Retina (tissue), 1 donor: ENCODE measurements at regions not wholly inside any gene's neighbourhood (a gene's known extent, or its start where the extent isn't known, plus 50 kb on each side); places are given as distances from the start of the nearest gene placed in this dataset.
"Not testable (repeated sequence)": the region's sequence is repeated elsewhere in the genome, so short reads cannot be mapped to it uniquely, and the experiment has no call there.

Source experiments
- DNase-seq: peaks from one replicate; pipeline ENCODE4 v3.0.0-alpha.2; 2016

GRCh38 chr2:167334146-167334742 lies 446.0 kb downstream of the XIRP2 start:
- no peak for DNase-seq

GRCh38 chr2:167333245-167333644 lies 445.0 kb downstream of the XIRP2 start:
- DNase-seq: peak; percentile 18

DNA sequence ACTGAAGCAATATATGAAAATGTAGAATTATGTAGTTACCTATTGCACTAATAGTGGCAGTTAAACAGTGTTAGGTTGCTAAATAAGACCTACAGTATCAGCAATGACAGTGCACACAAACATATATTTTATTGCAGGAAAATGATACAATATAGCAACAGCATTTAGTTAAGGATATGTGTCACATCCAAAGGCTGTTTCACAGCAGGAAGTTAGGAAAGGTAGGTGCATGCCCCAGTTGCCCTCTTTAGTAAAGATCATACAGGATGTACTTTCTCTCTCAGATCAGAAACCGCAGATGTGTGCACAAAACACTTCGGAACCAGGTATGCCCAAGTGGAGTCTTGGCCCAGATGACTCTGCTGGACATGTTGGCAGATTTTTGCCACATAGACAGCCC lies 444.1 kb downstream of the XIRP2 start:
- no peak for DNase-seq

- peak; percentile 34 for DNase-seq
These were observed 443.5 kb downstream of the XIRP2 start for GRCh38 chr2:167331636-167332232.

GRCh38 chr2:167328808-167329207 lies 440.5 kb downstream of the XIRP2 start:
- not testable (repeated sequence) for DNase-seq

DNA sequence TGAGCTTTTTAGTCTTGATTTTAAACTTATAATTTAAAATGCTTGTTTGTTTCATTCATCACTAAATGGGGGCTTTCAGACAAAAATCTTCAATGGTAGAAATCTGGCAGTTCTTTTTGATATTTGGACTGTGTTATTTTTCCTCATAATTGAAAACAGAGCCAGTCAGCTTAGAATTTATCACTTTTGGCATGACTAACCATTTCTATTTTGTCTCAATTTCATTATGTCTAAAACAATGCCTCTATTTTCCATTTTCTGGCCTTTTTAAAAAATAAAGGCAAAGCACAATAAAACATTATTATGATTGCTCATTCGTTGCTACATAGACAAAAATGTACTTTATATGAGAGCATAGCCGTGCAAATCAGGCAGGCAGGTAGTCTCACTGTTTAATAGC lies 434.5 kb downstream of the XIRP2 start:
- DNase-seq: no peak

DNA sequence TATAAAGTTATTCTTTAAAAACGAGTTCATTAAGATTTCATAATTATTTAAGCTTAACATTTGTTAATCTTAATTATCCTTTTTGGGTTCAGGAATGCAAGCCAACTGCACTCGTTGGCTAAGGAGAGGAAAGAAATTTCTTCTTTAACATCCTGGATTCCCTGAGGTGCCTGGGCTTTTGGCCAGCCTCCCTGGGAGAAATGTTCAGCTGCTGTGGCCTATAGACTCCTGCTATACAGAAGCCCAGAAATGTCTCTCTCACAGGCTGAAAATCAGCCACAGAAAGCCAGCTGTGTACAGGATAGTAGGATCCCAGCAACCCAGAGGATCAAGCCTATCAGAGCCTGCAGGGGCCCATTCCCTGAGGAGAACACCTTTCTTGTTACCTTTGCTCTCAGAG lies 430.3 kb downstream of the XIRP2 start:
- DNase-seq: no peak

DNA sequence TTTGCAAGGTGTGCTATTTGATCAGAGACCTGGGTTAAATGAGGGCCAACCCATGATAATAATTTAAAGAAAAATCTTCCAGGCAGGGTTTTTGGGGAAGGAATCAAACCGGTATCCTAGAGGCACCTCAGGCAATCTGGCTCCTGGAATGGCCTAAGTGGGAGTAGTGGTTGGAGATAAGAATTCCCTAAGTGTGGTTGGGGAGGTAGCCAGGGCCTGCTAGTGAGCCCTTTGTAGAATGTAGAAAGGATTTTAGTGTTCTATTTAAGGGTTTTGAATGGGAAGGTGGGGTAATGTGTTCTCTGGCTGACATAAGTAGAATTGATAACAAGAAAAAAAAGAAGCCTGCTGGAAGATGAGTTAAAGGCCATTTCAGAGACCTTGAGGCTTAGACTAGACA lies 422.2 kb downstream of the XIRP2 start:
- no peak for DNase-seq
